ENCODE measurements at regions not wholly inside any gene's neighbourhood (a gene's known extent, or its start where the extent isn't known, plus 50 kb on each side); places are given as distances from the start of the nearest gene placed in this dataset.

GRCh38 chr9:19619221-19619620 is 169.6 kb downstream of the SLC24A2 start:
- in situ Hi-C loops (cut with MboI; ENCODE audit: low pct_unique_long_range_greater_than_20kb, low sequenced_read_pairs): no loop called here

GRCh38 chr9:19618816-19619215 is 170.0 kb downstream of the SLC24A2 start:
- DNase-seq: no peak
- in situ Hi-C loops (cut with MboI; ENCODE audit: low pct_unique_long_range_greater_than_20kb, low sequenced_read_pairs): no loop called here

More at GRCh38 chr9:19619221-19619620, 169.6 kb downstream of the SLC24A2 start:
- DNase-seq: no peak

- in situ Hi-C loops (cut with MboI; ENCODE audit: low pct_unique_long_range_greater_than_20kb, low sequenced_read_pairs): no loop called here
- no peak for DNase-seq
These were observed 173.7 kb downstream of the SLC24A2 start for GRCh38 chr9:19615036-19615624.

- no peak for DNase-seq
- in situ Hi-C loops (cut with MboI; ENCODE audit: low pct_unique_long_range_greater_than_20kb, low sequenced_read_pairs): no loop called here
These were observed 174.5 kb downstream of the SLC24A2 start for GRCh38 chr9:19614294-19614693.

- DNase-seq: no peak
- in situ Hi-C loops (cut with MboI; ENCODE audit: low pct_unique_long_range_greater_than_20kb, low sequenced_read_pairs): no loop called here
These were observed 188.3 kb downstream of the SLC24A2 start for GRCh38 chr9:19600538-19600937.

GRCh38 chr9:19598722-19599121 is 189.9 kb downstream of the ACER2 start:
- in situ Hi-C loops (cut with MboI; ENCODE audit: low pct_unique_long_range_greater_than_20kb, low sequenced_read_pairs): no loop called here
- no peak for DNase-seq

- in situ Hi-C loops (cut with MboI; ENCODE audit: low pct_unique_long_range_greater_than_20kb, low sequenced_read_pairs): no loop called here
- no peak for DNase-seq
These were observed 188.4 kb downstream of the ACER2 start for GRCh38 chr9:19597176-19597575.

- DNase-seq: no peak
- in situ Hi-C loops (cut with MboI; ENCODE audit: low pct_unique_long_range_greater_than_20kb, low sequenced_read_pairs): no loop called here
These were observed 186.2 kb downstream of the ACER2 start for GRCh38 chr9:19595003-19595402.

GRCh38 chr9:19587678-19588077 is 178.9 kb downstream of the ACER2 start:
- DNase-seq: no peak
- in situ Hi-C loops (cut with MboI; ENCODE audit: low pct_unique_long_range_greater_than_20kb, low sequenced_read_pairs): loop anchor here (10.0 kb wide), 1 partner anchor 63 kb away; no protein-coding TSS in a partner anchor

GRCh38 chr9:19583890-19584289 is 175.1 kb downstream of the ACER2 start:
- in situ Hi-C loops (cut with MboI; ENCODE audit: low pct_unique_long_range_greater_than_20kb, low sequenced_read_pairs): loop anchor here (10.0 kb wide), 1 partner anchor 59 kb away; no protein-coding TSS in a partner anchor
- no peak for DNase-seq

GRCh38 chr9:19577411-19577810 is 168.6 kb downstream of the ACER2 start:
- in situ Hi-C loops (cut with MboI; ENCODE audit: low pct_unique_long_range_greater_than_20kb, low sequenced_read_pairs): no loop called here
- DNase-seq: no peak

- DNase-seq: no peak
- in situ Hi-C loops (cut with MboI; ENCODE audit: low pct_unique_long_range_greater_than_20kb, low sequenced_read_pairs): no loop called here
These were observed 160.1 kb downstream of the ACER2 start for GRCh38 chr9:19568946-19569345.

- no peak for DNase-seq
- in situ Hi-C loops (cut with MboI; ENCODE audit: low pct_unique_long_range_greater_than_20kb, low sequenced_read_pairs): no loop called here
These were observed 155.7 kb downstream of the ACER2 start for GRCh38 chr9:19564396-19565061.

- no peak for DNase-seq
- in situ Hi-C loops (cut with MboI; ENCODE audit: low pct_unique_long_range_greater_than_20kb, low sequenced_read_pairs): no loop called here
These were observed 146.4 kb downstream of the ACER2 start for GRCh38 chr9:19555214-19555613.

GRCh38 chr9:19554529-19554928 is 145.7 kb downstream of the ACER2 start:
- in situ Hi-C loops (cut with MboI; ENCODE audit: low pct_unique_long_range_greater_than_20kb, low sequenced_read_pairs): no loop called here
- DNase-seq: peak; percentile 8

GRCh38 chr9:19553441-19553840 is 144.6 kb downstream of the ACER2 start:
- in situ Hi-C loops (cut with MboI; ENCODE audit: low pct_unique_long_range_greater_than_20kb, low sequenced_read_pairs): no loop called here
- DNase-seq: no peak

GRCh38 chr9:19552282-19553105 is 143.7 kb downstream of the ACER2 start:
- no peak for DNase-seq
- in situ Hi-C loops (cut with MboI; ENCODE audit: low pct_unique_long_range_greater_than_20kb, low sequenced_read_pairs): no loop called here

- in situ Hi-C loops (cut with MboI; ENCODE audit: low pct_unique_long_range_greater_than_20kb, low sequenced_read_pairs): no loop called here
- DNase-seq: peak; percentile 8
These were observed 142.5 kb downstream of the ACER2 start for GRCh38 chr9:19551124-19551929.

GRCh38 chr9:19550009-19550408 is 141.2 kb downstream of the ACER2 start:
- no peak for DNase-seq
- in situ Hi-C loops (cut with MboI; ENCODE audit: low pct_unique_long_range_greater_than_20kb, low sequenced_read_pairs): no loop called here

Data from KBM-7 (cell line).